ENCODE measurements at regions not wholly inside any gene's neighbourhood (a gene's known extent, or its start where the extent isn't known, plus 50 kb on each side); places are given as distances from the start of the nearest gene placed in this dataset.

- intact Hi-C loops (cut with DNase I), result no loop called here
- DNase-seq, result no peak
Measured at GRCh38 chr6:1479601-1480221, 90.3 kb downstream of the FOXF2 start.

DNA sequence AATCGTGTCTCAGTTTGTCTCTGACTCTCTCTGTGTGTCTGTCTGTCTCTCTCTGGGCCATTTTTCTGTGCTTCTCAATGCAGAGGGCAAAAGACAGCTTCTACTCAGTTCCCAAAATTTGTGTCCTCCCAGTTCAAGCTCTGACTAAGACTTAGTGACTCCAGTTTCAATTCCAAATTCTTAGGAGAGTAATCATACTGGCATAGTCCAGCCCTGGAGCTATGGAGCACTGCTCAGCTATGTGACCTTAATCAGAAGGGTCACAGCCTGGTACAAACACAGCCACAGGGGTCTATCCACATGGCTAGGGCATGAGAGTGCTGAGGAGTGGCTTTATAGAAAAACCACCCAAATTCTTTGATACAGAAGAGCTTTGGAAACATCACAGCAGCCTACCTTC, 91.9 kb downstream of the FOXF2 start:
- intact Hi-C loops (cut with DNase I), result no loop called here

DNA sequence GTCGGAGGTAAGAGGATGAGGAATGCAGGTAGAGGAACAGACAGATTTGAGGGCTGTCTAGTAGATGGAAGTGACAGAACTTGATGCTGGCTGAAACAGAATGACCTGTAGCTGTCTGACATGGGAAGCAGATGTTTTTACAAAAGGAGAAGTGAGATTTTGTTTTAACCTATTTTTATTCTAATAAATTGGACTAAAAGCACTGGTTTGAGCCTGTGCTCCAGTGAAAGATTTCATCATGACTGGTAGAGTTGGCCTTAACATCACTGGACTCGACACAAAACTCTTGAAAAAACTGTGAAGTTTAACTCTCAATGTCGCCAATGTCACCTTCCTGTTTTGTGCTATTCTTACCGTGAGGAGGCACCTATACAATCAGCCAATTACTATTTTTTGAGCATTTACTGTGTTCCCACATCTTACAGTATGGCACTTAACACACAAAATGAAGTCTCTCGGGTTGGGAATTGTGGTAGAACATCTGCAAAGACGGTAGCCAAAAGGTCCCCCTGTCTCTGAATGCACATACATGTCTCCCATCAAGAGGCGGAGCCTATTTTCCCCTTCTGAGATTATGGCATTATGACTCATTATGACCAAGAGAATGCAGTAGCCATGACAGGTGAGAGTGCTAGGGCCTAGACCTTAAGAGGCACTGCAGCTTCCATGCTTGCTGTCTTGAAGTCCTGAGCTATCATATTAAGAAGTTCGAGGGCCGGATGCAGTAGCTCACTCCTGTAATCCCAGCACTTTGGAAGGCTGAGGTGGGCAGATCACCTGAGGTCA, 93.2 kb downstream of the FOXF2 start:
- intact Hi-C loops (cut with DNase I), result no loop called here

More for the DNA sequence above, 91.9 kb downstream of the FOXF2 start:
- no peak for DNase-seq

GRCh38 chr6:1485678-1486077, 96.3 kb downstream of the FOXF2 start:
- peak in 4 of 42 donors; percentile 7 to 22 (median 17) for DNase-seq
- intact Hi-C loops (cut with DNase I), result no loop called here

More for the DNA sequence above, 93.2 kb downstream of the FOXF2 start:
- no peak for DNase-seq

DNA sequence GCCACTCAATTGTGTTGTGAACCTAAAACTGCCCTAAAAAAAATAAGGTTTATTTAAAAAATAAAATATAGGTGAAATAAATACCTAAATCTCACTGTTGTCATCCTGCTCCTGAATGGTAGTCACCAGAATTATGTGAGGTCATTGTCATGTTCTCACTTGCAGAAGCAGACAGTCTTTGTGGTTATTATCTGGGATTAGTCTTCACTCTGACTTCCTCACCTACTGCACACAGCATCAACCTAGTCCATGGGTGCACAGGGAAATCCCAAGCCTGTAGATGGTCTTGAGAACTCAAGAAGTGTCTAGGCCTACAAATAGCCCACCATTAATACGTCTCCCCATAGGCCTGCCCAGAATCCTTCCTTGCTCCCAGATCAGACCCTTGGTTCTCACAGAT, 97.0 kb downstream of the FOXF2 start:
- intact Hi-C loops (cut with DNase I), result no loop called here
- DNase-seq, result no peak

DNA sequence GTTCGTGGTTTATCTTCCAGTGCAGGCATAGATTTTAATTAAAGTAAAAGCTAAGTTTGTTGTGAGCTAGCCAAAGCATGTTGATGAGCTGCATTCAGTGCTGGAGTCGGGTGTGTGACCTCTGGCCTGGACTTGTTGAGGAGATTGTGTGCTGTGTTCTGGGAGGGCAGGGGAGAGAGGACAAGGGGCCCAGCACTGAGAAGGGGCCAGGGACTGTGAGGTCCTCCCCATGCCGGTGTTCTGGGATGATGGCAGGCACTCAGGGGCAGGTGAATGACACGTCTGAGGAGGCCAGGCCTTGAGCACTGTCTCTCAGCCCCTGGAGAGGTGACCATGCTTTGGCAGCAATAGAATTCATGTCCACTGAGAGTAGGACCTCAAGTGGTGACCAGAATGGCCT, 97.9 kb downstream of the FOXF2 start:
- intact Hi-C loops (cut with DNase I), result no loop called here
- no peak for DNase-seq

DNA sequence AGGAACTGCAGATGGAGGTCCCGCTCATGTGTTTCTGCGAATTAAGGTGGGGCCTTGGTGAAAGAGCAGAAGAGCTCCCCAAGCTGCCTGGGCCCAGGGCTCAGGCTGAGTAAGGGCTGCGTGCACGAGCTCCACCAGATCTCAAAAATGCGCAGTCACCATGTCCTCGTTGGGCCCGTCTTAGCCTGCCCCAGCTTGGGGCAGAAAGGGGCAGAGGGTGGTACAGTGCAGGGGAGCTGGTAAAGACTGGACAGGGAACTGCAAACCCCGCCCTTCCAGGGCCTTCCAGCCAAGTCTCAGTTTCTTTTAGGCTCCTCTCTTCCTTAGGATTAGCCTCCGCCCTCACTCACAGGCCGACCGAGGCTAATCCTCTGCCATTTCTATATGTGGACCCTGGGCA, 101.6 kb downstream of the FOXF2 start:
- intact Hi-C loops (cut with DNase I), result no loop called here

GRCh38 chr6:1491591-1492319, 102.4 kb downstream of the FOXF2 start:
- no peak for DNase-seq
- intact Hi-C loops (cut with DNase I), result no loop called here

More for the DNA sequence above, 101.6 kb downstream of the FOXF2 start:
- DNase-seq, result no peak

- intact Hi-C loops (cut with DNase I), result no loop called here
- no peak for DNase-seq
Measured at GRCh38 chr6:1494671-1495070, 105.3 kb downstream of the FOXF2 start.

DNA sequence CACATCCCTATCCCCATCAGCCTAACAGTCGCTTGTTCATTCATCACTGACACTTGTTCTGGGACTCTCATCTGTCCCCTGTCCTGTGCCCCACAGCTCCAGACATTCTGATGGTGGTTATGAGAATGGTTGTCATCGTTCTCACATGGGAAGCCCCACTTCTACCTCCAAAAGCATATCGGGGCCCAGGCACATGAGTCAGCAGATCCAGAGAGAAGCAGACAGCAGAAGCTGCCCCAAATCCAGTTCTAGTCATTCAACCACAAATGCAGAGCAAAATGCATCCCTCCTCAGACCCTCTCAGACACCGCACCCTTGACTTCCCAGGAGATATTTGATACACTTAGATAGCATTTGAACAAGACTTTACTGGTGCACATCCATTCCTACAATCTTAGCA, 106.0 kb downstream of the FOXF2 start:
- intact Hi-C loops (cut with DNase I), result no loop called here
- DNase-seq, result no peak

DNA sequence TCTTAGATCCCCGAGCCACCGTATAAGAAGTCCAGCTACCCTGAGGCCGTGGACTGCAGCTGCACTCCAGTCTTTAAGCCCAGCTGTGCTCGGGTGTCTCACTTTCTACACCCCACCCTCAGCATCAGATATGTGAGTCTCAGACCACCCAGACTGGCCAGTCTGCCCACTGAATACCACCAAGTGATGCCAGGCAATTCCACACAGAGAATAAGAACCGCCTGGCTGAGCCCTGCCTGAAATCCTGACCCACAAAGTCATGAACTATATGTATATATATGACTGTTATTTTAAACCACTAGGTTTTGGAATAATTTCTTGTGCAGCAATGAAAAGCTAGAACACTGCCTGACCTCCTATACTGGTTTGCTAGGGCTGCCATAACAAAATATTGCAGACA, 106.7 kb downstream of the FOXF2 start:
- intact Hi-C loops (cut with DNase I), result no loop called here
- DNase-seq, result no peak

GRCh38 chr6:1496836-1497760, 107.7 kb downstream of the FOXF2 start:
- intact Hi-C loops (cut with DNase I), result no loop called here
- DNase-seq, result peak in 24 of 42 donors; percentile 4 to 58 (median 28)

- intact Hi-C loops (cut with DNase I), result no loop called here
- peak in 1 of 42 donors; percentile 46 for DNase-seq
Measured at GRCh38 chr6:1497761-1498105, 108.4 kb downstream of the FOXF2 start.

DNA sequence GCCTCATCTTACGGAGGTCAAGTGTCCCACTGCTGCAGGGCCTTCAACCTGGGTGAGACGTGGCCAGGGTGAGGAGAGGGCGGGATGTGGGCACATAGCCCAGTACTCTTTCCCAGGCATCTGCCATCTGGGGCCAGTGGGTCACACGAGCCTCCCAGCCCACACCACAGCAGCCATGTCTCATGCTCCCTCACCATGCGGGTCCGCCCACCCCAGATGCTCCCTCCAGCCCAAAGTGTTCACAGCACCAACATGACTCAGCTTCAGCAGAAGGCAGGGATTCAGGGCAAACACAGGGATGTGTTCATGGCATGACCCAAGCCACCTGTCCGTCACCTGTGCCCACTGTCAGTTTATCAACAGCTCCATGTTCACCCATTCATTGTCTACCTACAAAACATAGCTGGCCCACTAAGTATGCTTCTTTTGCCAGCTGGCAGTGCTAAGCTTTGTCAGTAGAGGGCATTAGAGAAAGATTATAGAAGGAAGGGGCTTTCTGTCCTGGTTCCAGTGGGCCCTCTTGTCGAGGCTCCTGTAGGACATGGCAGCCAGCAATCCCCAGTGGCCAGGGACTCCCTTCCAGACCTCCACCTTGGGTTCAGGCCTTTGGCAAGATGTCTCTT, 109.2 kb downstream of the FOXF2 start:
- DNase-seq, result no peak
- intact Hi-C loops (cut with DNase I), result no loop called here

GRCh38 chr6:1499777-1500176, 109.9 kb upstream of the FOXC1 start:
- peak in 6 of 42 donors; percentile 11 to 54 (median 28) for DNase-seq
- intact Hi-C loops (cut with DNase I), result no loop called here

DNA sequence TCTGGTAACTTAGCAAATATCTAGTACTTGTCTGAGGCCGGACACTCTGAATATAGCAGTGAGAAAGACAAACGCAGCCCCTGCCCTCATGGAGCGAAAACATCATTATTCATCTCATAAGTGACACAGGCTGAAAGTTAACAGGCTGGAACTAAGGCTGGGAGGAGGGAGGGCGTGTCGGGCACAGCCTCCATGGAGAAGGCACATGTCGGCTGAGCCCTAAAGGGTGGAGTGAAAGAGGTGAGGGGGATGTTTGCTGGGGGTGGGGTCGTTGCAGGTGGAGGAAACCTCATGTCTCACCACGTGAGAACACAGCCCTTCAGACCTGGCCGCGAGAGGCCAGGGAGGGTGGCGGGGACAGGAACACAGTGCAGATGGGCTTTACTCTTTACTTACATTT, 108.8 kb upstream of the FOXC1 start:
- intact Hi-C loops (cut with DNase I), result no loop called here
- DNase-seq, result no peak

DNA sequence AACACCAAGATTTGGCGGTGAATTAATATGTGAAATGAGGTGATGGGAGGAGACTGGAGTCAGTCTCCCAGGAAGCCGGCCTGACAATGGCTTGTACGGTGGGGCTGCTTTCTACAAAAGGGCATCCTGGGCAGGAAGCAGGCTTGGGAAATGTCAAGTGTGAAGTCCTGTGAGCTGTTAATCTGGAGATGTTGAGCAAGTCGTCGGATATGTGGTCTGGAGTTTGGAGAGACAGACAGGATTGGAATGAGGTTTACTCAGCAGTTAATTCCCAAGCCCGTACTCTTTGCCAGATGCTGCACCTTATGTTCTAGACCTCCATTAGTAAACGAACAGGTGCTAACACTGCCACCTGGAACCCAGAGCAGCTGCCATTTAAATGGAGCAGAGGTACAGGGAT, 107.7 kb upstream of the FOXC1 start:
- intact Hi-C loops (cut with DNase I), result no loop called here
- no peak for DNase-seq

- no peak for DNase-seq
- intact Hi-C loops (cut with DNase I), result no loop called here
Measured at GRCh38 chr6:1503811-1504210, 105.9 kb upstream of the FOXC1 start.

DNA sequence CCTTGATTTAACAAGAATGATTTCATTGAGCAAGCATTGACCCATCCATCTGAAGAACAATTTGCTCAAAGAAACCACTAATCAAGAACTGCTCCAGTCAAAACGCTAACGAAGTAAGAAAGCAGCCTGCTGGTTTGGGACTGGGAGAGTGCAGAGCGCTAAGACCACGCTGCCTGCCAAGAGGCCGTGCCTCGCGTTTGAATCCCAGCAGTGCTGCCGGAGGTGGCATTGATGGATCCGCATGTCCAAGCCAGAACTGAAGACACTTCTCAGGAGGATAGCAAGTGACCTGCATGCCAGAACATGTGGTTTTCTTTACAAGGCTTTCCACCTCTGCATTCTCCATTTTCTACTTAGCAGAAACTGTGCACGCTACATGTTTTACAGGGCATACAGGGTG, 105.2 kb upstream of the FOXC1 start:
- DNase-seq, result no peak
- intact Hi-C loops (cut with DNase I), result no loop called here
